Erythroblast (primary cell): ENCODE measurements at regions not wholly inside any gene's neighbourhood (a gene's known extent, or its start where the extent isn't known, plus 50 kb on each side); places are given as distances from the start of the nearest gene placed in this dataset.

Experiments used
- GATA1 ChIP-seq: IDR thresholded peaks from 2 replicates; pipeline ENCODE4 v1.6.1; 2011; ENCODE audit warnings: low read depth, mild to moderate bottlenecking, control low read depth, low read length, moderate library complexity
- POLR2A ChIP-seq: IDR thresholded peaks from 2 replicates; pipeline ENCODE4 v1.6.1; 2011; ENCODE audit warnings: mild to moderate bottlenecking, low read length

- TF ChIP-seq POLR2A (no peak), GATA1 (no peak)
These were observed 292.1 kb downstream of the SLC4A3 start for GRCh38 chr2:219919506-219919905.
